Heart right ventricle (tissue), 16 donors: ENCODE measurements at regions not wholly inside any gene's neighbourhood (a gene's known extent, or its start where the extent isn't known, plus 50 kb on each side); places are given as distances from the start of the nearest gene placed in this dataset.
A peak's percentile ranks its signal among the peaks of the same experiment; 100 is the strongest.

Experiments
- ATAC-seq, 8 donors: fragments of 200-7000 bp; cut with Tn5 transposase; one replicate each; pipeline ENCODE4 v1.9.1; 2020; ENCODE audit warnings: mild to moderate bottlenecking in 8 of 8, moderate library complexity in 8 of 8, moderate number of reproducible peaks in 1 of 8
- DNase-seq, 2 donors: peaks; one replicate each; pipeline ENCODE4 v3.0.0-alpha.2; 2020
- H3K27ac ChIP-seq, 10 donors: fragments of 200-600 bp; sonication (generic) in 2 of 10; one replicate each; pipeline versions ENCODE4 v1.5.0 to v1.8.0; 2020 to 2022; ENCODE audit warnings: mild to moderate bottlenecking in 3 of 10
- H3K27me3 ChIP-seq, 7 donors: fragments of 200-600 bp; one replicate each; pipeline ENCODE4 v1.8.0; 2021 to 2022; ENCODE audit warnings: mild to moderate bottlenecking in 2 of 7
- H3K36me3 ChIP-seq, 9 donors: fragments of 200-600 bp; sonication (generic) in 1 of 9; one replicate each; pipeline versions ENCODE4 v1.5.0 to v1.8.0; 2020 to 2022; ENCODE audit warnings: mild to moderate bottlenecking in 2 of 9
- H3K4me1 ChIP-seq, 9 donors: fragments of 200-600 bp; sonication (generic) in 1 of 9; one replicate each; pipeline versions ENCODE4 v1.5.0 to v1.8.0; 2020 to 2022; ENCODE audit warnings: mild to moderate bottlenecking in 4 of 9
- H3K4me3 ChIP-seq, 10 donors: fragments of 200-600 bp; sonication (generic) in 2 of 10; one replicate each; pipeline versions ENCODE4 v1.5.0 to v1.8.0; 2020 to 2022; ENCODE audit warnings: mild to moderate bottlenecking in 7 of 10, moderate library complexity in 2 of 10
- H3K9me3 ChIP-seq, 11 donors: fragments of 200-600 bp in 10 of 11; sonication (generic) in 2 of 11; one replicate each; pipeline versions ENCODE4 v1.5.0 to v1.8.0; 2013 to 2022; ENCODE audit warnings: mild to moderate bottlenecking in 2 of 11, control low read depth in 1 of 11, moderate library complexity in 1 of 11
- CTCF ChIP-seq, 9 donors: fragments of 200-600 bp; sonication (generic) in 2 of 9; IDR thresholded peaks; one replicate each; pipeline versions ENCODE4 v1.5.0 to v1.8.0; 2021 to 2022; ENCODE audit warnings: antibody characterized with exemption in 9 of 9, mild to moderate bottlenecking in 5 of 9, moderate library complexity in 1 of 9
- WGBS, 2 donors: extraction: QIAGEN DNeasy Blood & Tissue Kit; methylation state at CpG; one replicate each; pipeline ENCODE4 v1.1.7; 2013; ENCODE audit warnings: inconsistent platforms in 1 of 2; 5-methylcytosine and 5-hydroxymethylcytosine counted together
- intact Hi-C, 10 donors: fragments of 100-400 bp; cut with DNase I; formaldehyde crosslinking; loops; one replicate each; pipeline versions ENCODE4 v1.11.1 to v1.14.2; 2022
- donor health status: Arrhythmogenic right ventricular cardiomyopathy.
- donor health status: ischemic (EF 13 %, LVEDD 7.1; RV severe dilation, severe dysfunction).
- donor health status: healthy with polysubstance abuse.
- donor health status: DM: no; HTN: yes; CAD: no.
- donor health status: DM: no; HTN: no; CAD: no.
- donor health status: ischemic (EF 25% LVEDD 6.9; RV normal size, moderate dysfunction).
- donor health status: ischemic (EF 25% LVEDD 5.7; RV mildly dilated, moderate dysfunction).
- donor health status: healthy.
- donor health status: DM: yes; HTN: yes; CAD: no.
- donor health status: Ischemic cardiomyopathy.
- donor health status: ischemic (EF 35%, LVEDD 5.7; RV mildly dilated, moderate dysfunction).
- donor health status: nonischemic (EF 11% LVEDD 7.7; RV severe dilation, severe dysfunction).
- donor health status: DM: yes; HTN: yes; CAD: no.
- donor health status: PGD.
- donor health status: ischemic (EF 29% LVEDD 5.4; RV normal size, mild dysfunction).
- donor health status: nonischemic (EF 23%, LVEDD 6.1; RV moderate dilation, normal function).

DNA sequence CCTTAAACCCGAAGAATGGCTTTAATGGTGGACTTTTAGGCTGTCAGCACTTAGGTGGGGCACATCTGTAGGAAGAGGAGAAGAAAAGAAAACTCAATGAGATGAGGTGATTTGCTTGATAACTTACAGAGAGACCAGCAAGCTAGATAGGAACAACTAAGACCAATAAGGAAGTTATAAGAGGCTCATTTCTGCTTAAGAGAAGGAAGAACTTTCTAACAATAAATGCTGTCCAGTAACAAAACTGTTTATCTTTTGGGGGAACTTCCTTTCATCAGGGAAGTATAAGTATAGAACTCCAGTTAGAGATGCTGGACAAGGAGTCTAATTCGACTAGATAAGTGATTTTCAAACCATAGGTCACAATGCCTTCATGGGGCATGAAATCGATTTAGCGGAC lies 107.2 kb upstream of the SIRPA start:
- peaks cover 0 to 60% (median 41%) of the 10 kb centered on the region in 7 donors for H3K27me3 ChIP-seq

DNA sequence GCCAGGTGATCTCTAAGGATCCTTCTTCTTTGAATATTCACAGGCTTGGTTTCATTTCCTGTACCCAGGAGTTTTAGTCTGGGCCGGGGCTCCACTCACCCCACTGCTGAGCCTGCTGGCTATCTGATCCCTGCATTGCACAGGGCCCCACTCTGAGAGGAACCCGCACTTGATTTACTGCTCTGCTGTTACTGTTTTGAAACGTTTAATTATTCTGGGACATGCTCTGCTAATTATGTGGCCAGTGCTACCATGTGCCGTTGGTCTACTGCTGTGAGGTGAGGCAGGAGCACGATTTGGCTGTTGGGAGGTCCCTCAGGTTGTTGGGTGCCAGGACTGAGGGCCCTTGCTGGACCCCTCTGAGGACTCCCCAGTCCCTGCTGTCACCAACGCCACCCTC lies 108.7 kb upstream of the SIRPA start:
- DNase-seq (no peak), ATAC-seq (no peak)
- no peaks in the 10 kb centered on the region for H3K36me3 ChIP-seq
- no peaks in the 10 kb centered on the region for H3K9me3 ChIP-seq
- no peak overlapping the region for H3K27ac ChIP-seq
- no peak overlapping the region for H3K4me3 ChIP-seq
- H3K4me1 ChIP-seq: peaks cover 0 to 15% (median 0%) of the 10 kb centered on the region in 9 donors
- intact Hi-C loops: no loop called here
- TF ChIP-seq CTCF (IDR thresholded peaks at IDR 0.05): no peak
- WGBS, 2 donors: 49 to 58% methylated on average over 6 of the region's 6 CpGs
- H3K27me3 ChIP-seq: peaks cover 0 to 60% (median 40%) of the 10 kb centered on the region in 7 donors

More for the DNA sequence above, 107.2 kb upstream of the SIRPA start:
- no peak for ATAC-seq
- Histone ChIP-seq H3K9me3 (no peaks in the 10 kb centered on the region), H3K4me1 (peaks cover 0 to 15% (median 0%) of the 10 kb centered on the region in 9 donors), H3K4me3 (no peak overlapping the region), H3K27ac (no peak overlapping the region), H3K36me3 (no peaks in the 10 kb centered on the region)
- intact Hi-C loops: no loop called here
- WGBS, 2 donors: 72 to 73% methylated on average over 4 of the region's 4 CpGs
- no peak for TF ChIP-seq CTCF (IDR thresholded peaks at IDR 0.05)
- DNase-seq: no peak

DNA sequence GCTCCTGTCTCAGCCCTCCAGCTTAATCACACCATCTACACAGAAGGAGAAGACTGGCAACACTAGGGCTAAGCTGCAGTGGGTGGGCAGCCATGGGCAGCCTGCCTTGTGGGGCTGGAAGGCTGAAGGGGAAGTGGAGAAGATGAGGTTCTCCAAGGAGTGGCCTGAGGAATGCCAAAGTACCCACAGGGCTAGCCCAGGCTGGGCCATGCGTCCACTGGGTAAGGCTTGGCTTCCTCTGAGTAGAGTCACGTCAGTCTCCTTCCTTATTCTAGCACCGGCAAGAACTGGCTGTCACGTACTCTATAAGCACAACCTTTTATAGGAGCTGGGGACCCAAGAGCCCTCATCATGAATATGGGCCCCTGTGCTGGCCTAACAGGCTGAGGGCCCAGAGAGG lies 110.6 kb upstream of the SIRPA start:
- H3K4me1 ChIP-seq: peaks cover 0 to 15% (median 0%) of the 10 kb centered on the region in 9 donors
- no peaks in the 10 kb centered on the region for H3K36me3 ChIP-seq
- intact Hi-C loops: no loop called here
- peaks cover 0 to 52% (median 40%) of the 10 kb centered on the region in 7 donors for H3K27me3 ChIP-seq
- WGBS, 2 donors: 81 to 83% methylated on average over 4 of the region's 4 CpGs
- peak in 2 of 8 donors; percentile 21 to 42 for ATAC-seq
- no peak overlapping the region for H3K4me3 ChIP-seq
- no peak for DNase-seq
- H3K27ac ChIP-seq: no peak overlapping the region
- no peak for TF ChIP-seq CTCF (IDR thresholded peaks at IDR 0.05)
- no peaks in the 10 kb centered on the region for H3K9me3 ChIP-seq

DNA sequence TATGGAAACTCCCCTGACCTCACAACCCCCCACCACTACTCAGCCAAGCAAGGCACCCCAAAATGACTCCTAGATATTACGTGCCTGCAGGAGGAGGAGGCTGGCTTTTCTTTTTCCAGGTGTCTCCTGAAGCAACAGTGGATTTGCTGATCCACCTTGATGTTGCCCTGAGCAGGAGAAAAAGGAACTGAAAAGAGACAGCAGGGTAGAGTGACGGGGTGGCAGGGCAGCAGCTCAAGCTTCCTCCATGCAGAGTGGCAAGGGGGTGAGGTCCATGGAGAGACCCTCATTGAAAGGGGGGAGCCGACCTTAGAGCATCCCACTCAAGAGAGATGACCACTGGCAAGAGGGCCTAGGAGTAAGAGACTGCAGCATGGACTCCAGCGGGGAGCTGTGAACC lies 112.0 kb upstream of the SIRPA start:
- no peak overlapping the region for H3K4me3 ChIP-seq
- ATAC-seq (no peak), DNase-seq (no peak)
- intact Hi-C loops: no loop called here
- no peak overlapping the region for H3K27ac ChIP-seq
- WGBS, 2 donors: 72 to 80% methylated on average over 4 of the region's 4 CpGs
- peaks cover 0 to 15% (median 0%) of the 10 kb centered on the region in 9 donors for H3K4me1 ChIP-seq
- no peak for TF ChIP-seq CTCF (IDR thresholded peaks at IDR 0.05)
- H3K36me3 ChIP-seq: no peaks in the 10 kb centered on the region
- no peaks in the 10 kb centered on the region for H3K9me3 ChIP-seq
- H3K27me3 ChIP-seq: peaks cover 0 to 49% (median 32%) of the 10 kb centered on the region in 7 donors
